ENCODE measurements at regions not wholly inside any gene's neighbourhood (a gene's known extent, or its start where the extent isn't known, plus 50 kb on each side); places are given as distances from the start of the nearest gene placed in this dataset.

DNA sequence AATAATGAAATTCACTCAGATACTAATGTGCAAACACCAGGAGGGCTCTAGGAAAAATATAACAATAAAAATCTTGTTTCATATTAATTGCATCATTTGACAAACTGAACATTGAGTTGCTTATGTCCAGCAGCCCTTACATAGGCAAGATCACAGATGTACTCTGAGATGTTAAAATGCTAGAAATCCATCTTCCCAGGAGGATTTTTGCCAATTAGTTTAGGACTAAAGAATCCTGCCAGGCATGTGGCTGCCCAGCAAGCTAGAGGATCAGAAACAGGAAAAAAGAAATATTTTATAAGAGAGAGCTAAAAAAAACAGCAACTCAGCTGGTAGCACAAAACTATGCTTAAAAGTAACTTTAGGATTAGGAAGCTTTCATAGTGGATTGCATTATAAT is 407.8 kb downstream of the NXPH1 start:
- no peak overlapping the region for H3K4me3 Mint-ChIP-seq
- no peaks in the 10 kb centered on the region for H3K4me1 ChIP-seq (ENCODE audit: insufficient read depth, low read length)
- intact Hi-C loops (cut with DNase I, micrococcal nuclease) = no loop called here
- ChIA-PET CTCF (no interaction called here), POLR2A (no interaction called here)
- H3K9me3 Mint-ChIP-seq = peaks cover 5% of the 10 kb centered on the region
- no peak for DNase-seq
- no peaks in the 10 kb centered on the region for H3K4me1 Mint-ChIP-seq (ENCODE audit: low read depth)
- no peak for ATAC-seq (ENCODE audit: poor library complexity)
- TF ChIP-seq, protein P1, sequence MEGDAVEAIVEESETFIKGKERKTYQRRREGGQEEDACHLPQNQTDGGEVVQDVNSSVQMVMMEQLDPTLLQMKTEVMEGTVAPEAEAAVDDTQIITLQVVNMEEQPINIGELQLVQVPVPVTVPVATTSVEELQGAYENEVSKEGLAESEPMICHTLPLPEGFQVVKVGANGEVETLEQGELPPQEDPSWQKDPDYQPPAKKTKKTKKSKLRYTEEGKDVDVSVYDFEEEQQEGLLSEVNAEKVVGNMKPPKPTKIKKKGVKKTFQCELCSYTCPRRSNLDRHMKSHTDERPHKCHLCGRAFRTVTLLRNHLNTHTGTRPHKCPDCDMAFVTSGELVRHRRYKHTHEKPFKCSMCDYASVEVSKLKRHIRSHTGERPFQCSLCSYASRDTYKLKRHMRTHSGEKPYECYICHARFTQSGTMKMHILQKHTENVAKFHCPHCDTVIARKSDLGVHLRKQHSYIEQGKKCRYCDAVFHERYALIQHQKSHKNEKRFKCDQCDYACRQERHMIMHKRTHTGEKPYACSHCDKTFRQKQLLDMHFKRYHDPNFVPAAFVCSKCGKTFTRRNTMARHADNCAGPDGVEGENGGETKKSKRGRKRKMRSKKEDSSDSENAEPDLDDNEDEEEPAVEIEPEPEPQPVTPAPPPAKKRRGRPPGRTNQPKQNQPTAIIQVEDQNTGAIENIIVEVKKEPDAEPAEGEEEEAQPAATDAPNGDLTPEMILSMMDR (IDR thresholded peaks at IDR 0.05) = no peak
- H3K27me3 Mint-ChIP-seq = no peaks in the 10 kb centered on the region
- no peak overlapping the region for H3K27ac Mint-ChIP-seq
- H3K9me3 ChIP-seq (ENCODE audit: control insufficient read depth in 1 of 2, insufficient read depth in 1 of 2, low read length in 2 of 2) = no peaks in the 10 kb centered on the region
- H3K27ac ChIP-seq (ENCODE audit: low read depth in 1 of 2, low read length in 2 of 2) = no peak overlapping the region
- no peak overlapping the region for H3K4me3 ChIP-seq (ENCODE audit: low read length)
- no peaks in the 10 kb centered on the region for H3K36me3 ChIP-seq (ENCODE audit: insufficient read depth, low read length)
- no peaks in the 10 kb centered on the region for H3K27me3 ChIP-seq (ENCODE audit: control insufficient read depth in 1 of 2, insufficient read depth in 2 of 2, low read length in 2 of 2)
- no peaks in the 10 kb centered on the region for H3K36me3 Mint-ChIP-seq (ENCODE audit: low read depth)

DNA sequence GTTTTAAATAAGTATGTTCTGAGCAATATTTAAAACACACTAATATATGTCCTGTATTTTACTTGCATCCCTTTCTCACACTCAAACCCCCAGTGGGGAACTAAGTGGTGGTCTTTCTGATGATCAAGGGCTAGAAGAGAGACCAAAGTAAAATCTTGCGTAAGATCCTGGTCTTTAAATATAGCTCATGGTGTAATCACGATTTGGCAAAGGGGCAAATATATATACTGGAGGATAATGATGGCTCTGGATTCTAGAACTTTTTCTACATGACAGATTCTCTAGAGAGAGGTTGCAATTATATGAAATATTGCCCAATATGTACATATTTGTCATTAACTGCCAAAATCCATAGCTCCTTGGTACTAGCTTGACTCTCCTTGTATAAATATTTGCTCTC is 438.3 kb downstream of the NXPH1 start:
- no peaks in the 10 kb centered on the region for H3K36me3 ChIP-seq (ENCODE audit: insufficient read depth, low read length)
- Mint-ChIP-seq H3K27ac (no peak overlapping the region), H3K4me1 (ENCODE audit: low read depth) (no peaks in the 10 kb centered on the region), H3K27me3 (no peaks in the 10 kb centered on the region), H3K4me3 (no peak overlapping the region), H3K9me3 (peaks cover 4% of the 10 kb centered on the region), H3K36me3 (ENCODE audit: low read depth) (no peaks in the 10 kb centered on the region)
- H3K27me3 ChIP-seq (ENCODE audit: control insufficient read depth in 1 of 2, insufficient read depth in 2 of 2, low read length in 2 of 2) = no peaks in the 10 kb centered on the region
- ATAC-seq (ENCODE audit: poor library complexity) = no peak
- H3K27ac ChIP-seq (ENCODE audit: low read depth in 1 of 2, low read length in 2 of 2) = no peak overlapping the region
- TF ChIP-seq, protein P1 (IDR thresholded peaks at IDR 0.05) = no peak
- no peaks in the 10 kb centered on the region for H3K4me1 ChIP-seq (ENCODE audit: insufficient read depth, low read length)
- intact Hi-C loops (cut with DNase I, micrococcal nuclease) = no loop called here
- ChIA-PET POLR2A (no interaction called here), CTCF (no interaction called here)
- H3K9me3 ChIP-seq (ENCODE audit: control insufficient read depth in 1 of 2, insufficient read depth in 1 of 2, low read length in 2 of 2) = peaks cover 3 to 5% of the 10 kb centered on the region in 2 experiments
- H3K4me3 ChIP-seq (ENCODE audit: low read length) = no peak overlapping the region
- no peak for DNase-seq

DNA sequence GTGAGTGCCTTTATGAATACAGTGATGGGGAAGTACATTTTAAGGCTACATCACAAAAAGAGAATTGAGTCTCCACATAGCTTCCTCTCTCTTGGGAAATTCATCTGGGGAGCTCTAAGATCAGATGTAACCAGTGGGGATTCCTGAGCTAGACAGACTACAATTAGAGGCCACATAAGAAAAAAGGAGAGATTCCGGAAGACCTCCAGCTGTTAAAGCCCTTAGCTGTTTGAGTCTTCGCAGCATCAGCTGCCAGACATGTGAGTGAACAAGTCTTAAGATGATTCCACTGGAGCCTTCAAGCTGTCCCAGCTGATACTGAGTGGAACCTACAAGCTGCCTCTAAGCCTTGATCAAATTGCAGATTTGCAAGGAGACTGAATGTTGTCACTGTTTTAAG is 448.5 kb downstream of the NXPH1 start:
- no peaks in the 10 kb centered on the region for H3K27me3 Mint-ChIP-seq
- H3K9me3 Mint-ChIP-seq = peaks cover 7% of the 10 kb centered on the region
- no peak for ATAC-seq (ENCODE audit: poor library complexity)

More for the DNA sequence above, 448.5 kb downstream of the NXPH1 start:
- intact Hi-C loops (cut with DNase I, micrococcal nuclease) = no loop called here
- no peaks in the 10 kb centered on the region for H3K27me3 ChIP-seq (ENCODE audit: control insufficient read depth in 1 of 2, insufficient read depth in 2 of 2, low read length in 2 of 2)
- Mint-ChIP-seq H3K4me3 (no peak overlapping the region), H3K36me3 (ENCODE audit: low read depth) (no peaks in the 10 kb centered on the region), H3K4me1 (ENCODE audit: low read depth) (no peaks in the 10 kb centered on the region), H3K27ac (no peak overlapping the region)
- H3K36me3 ChIP-seq (ENCODE audit: insufficient read depth, low read length) = no peaks in the 10 kb centered on the region
- no peak for DNase-seq
- CTCF ChIA-PET = no interaction called here
- no peak overlapping the region for H3K4me3 ChIP-seq (ENCODE audit: low read length)
- H3K9me3 ChIP-seq (ENCODE audit: control insufficient read depth in 1 of 2, insufficient read depth in 1 of 2, low read length in 2 of 2) = no peaks in the 10 kb centered on the region
- POLR2A ChIA-PET = no interaction called here
- no peaks in the 10 kb centered on the region for H3K4me1 ChIP-seq (ENCODE audit: insufficient read depth, low read length)
- H3K27ac ChIP-seq (ENCODE audit: low read depth in 1 of 2, low read length in 2 of 2) = no peak overlapping the region
- TF ChIP-seq, protein P1 (IDR thresholded peaks at IDR 0.05) = no peak
